ENCODE measurements at regions not wholly inside any gene's neighbourhood (a gene's known extent, or its start where the extent isn't known, plus 50 kb on each side); places are given as distances from the start of the nearest gene placed in this dataset.

DNA sequence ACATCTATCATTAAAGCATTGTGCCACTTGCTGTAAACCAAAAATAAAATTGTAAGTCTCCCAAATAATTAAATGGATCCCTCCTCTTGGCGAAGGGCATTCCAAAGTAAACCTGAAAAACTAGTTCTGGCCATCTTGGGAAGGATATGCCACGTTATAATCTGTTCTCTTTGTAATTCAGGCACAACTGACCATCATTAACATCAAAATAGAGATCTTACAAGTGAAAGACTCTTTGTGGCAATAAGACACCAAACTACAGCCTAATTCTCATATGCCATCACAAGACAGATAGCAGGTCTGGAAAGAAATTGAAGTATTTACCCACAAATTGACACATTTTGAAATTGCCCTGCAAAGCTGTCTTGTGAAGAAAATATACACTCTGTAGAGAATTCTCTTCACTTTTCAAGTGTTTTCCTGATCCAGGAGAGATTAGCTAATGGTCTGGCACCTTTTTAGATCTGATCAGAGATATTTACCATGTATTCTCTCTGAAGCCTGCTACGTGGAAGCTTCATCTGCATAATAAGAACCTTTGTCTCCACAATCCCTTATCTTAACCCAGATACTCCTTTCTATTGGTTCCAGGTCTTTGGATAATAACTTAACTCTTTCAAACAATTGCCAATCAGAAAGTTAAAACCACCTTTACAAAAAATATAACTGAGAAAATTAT is 630.4 kb upstream of the CCDC179 start:
- no peak overlapping the region for H3K4me3 ChIP-seq (ENCODE audit: low read length)
- H3K27me3 ChIP-seq (replicated peaks; ENCODE audit: control insufficient read depth, insufficient read depth, low read length) = no peaks in the 10 kb centered on the region
- no peaks in the 10 kb centered on the region for H3K36me3 ChIP-seq (ENCODE audit: control insufficient read depth, insufficient read depth, low read length, severe bottlenecking)
- no peak for DNase-seq (ENCODE audit: low read depth)
- peaks cover 11% of the 10 kb centered on the region for H3K9me3 ChIP-seq (ENCODE audit: control insufficient read depth, low read length)
- H3K9ac ChIP-seq (ENCODE audit: low read length) = no peak overlapping the region
- H3K4me1 ChIP-seq (ENCODE audit: control insufficient read depth, insufficient read depth, low read length) = no peaks in the 10 kb centered on the region

GRCh38 chr11:23494981-23495380 is 634.7 kb upstream of the CCDC179 start:
- Histone ChIP-seq H3K9me3 (ENCODE audit: control insufficient read depth, low read length) (peaks cover 3% of the 10 kb centered on the region), H3K27me3 (replicated peaks; ENCODE audit: control insufficient read depth, insufficient read depth, low read length) (no peaks in the 10 kb centered on the region), H3K4me1 (ENCODE audit: control insufficient read depth, insufficient read depth, low read length) (no peaks in the 10 kb centered on the region)

DNA sequence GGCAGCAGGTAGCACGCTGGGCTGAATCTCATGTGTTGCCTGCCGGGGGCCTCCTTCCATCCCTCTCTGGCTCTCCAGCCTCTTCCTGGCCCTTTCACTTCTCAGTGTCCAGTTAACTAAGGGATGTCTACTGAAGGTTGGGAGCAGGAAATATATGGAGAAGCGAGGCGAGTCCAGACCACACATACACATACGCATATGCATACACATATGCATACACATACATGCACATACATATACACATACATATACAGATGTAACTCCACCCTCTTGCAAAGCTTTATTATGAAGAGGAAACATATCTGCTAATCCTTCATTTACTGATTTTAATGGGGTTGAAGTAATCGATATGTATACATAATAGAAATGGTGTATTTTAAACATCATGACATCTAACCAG is 636.1 kb upstream of the CCDC179 start:
- H3K9me3 ChIP-seq (ENCODE audit: control insufficient read depth, low read length) = no peaks in the 10 kb centered on the region
- H3K4me1 ChIP-seq (ENCODE audit: control insufficient read depth, insufficient read depth, low read length) = no peaks in the 10 kb centered on the region
- no peak for DNase-seq (ENCODE audit: low read depth)
- no peak overlapping the region for H3K4me3 ChIP-seq (ENCODE audit: low read length)
- no peaks in the 10 kb centered on the region for H3K27me3 ChIP-seq (replicated peaks; ENCODE audit: control insufficient read depth, insufficient read depth, low read length)
- H3K36me3 ChIP-seq (ENCODE audit: control insufficient read depth, insufficient read depth, low read length, severe bottlenecking) = no peaks in the 10 kb centered on the region
- H3K9ac ChIP-seq (ENCODE audit: low read length) = no peak overlapping the region

More at GRCh38 chr11:23494981-23495380, 634.7 kb upstream of the CCDC179 start:
- Histone ChIP-seq H3K36me3 (ENCODE audit: control insufficient read depth, insufficient read depth, low read length, severe bottlenecking) (no peaks in the 10 kb centered on the region), H3K9ac (ENCODE audit: low read length) (no peak overlapping the region), H3K4me3 (ENCODE audit: low read length) (no peak overlapping the region)
- DNase-seq (ENCODE audit: low read depth) = no peak

DNA sequence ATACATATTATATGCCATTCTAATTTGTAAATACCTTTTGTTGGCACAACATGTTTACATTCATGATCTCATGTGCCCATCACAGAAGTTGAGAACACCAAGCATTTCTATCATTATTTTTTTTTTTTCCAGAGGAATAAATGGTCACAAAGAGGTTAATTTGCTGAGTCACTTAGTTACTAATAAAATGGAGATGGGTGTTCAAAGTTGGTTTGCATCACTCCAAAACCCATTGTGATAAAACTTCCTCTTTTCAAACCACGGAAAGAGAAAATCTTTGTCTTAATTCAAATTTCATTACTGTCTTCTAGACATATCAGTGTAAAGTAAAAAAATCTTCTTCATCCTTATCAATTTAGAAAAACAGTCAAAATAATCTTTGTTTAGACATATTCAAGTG is 636.8 kb upstream of the CCDC179 start:
- Histone ChIP-seq H3K4me1 (ENCODE audit: control insufficient read depth, insufficient read depth, low read length) (no peaks in the 10 kb centered on the region), H3K4me3 (ENCODE audit: low read length) (no peak overlapping the region), H3K27me3 (replicated peaks; ENCODE audit: control insufficient read depth, insufficient read depth, low read length) (no peaks in the 10 kb centered on the region), H3K9me3 (ENCODE audit: control insufficient read depth, low read length) (no peaks in the 10 kb centered on the region), H3K9ac (ENCODE audit: low read length) (no peak overlapping the region), H3K36me3 (ENCODE audit: control insufficient read depth, insufficient read depth, low read length, severe bottlenecking) (no peaks in the 10 kb centered on the region)
- no peak for DNase-seq (ENCODE audit: low read depth)

- Histone ChIP-seq H3K4me3 (ENCODE audit: low read length) (no peak overlapping the region), H3K27me3 (replicated peaks; ENCODE audit: control insufficient read depth, insufficient read depth, low read length) (peaks cover under 1% of the 10 kb centered on the region), H3K9ac (ENCODE audit: low read length) (no peak overlapping the region), H3K9me3 (ENCODE audit: control insufficient read depth, low read length) (no peaks in the 10 kb centered on the region), H3K4me1 (ENCODE audit: control insufficient read depth, insufficient read depth, low read length) (no peaks in the 10 kb centered on the region), H3K36me3 (ENCODE audit: control insufficient read depth, insufficient read depth, low read length, severe bottlenecking) (no peaks in the 10 kb centered on the region)
- DNase-seq (ENCODE audit: low read depth) = no peak
Observed at GRCh38 chr11:23502389-23502788, 642.1 kb upstream of the CCDC179 start.

DNA sequence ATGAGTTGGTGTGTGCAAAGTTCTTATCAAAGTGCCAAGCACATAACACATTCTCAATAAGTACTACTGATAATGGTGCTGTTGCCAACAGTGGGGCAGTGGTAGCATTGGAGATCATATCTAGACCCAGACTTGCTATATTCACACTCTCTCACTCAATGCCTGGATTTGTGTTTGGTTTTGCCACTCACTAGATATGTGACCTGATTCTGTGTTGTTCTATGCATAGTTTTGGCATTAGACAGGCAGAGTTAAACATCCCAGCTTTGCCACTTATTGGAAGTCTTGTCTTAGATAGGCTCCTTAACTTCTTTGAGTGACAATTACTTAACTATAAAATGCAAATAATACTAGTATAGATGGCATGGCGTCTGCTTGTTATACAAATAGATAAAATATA is 642.6 kb upstream of the CCDC179 start:
- DNase-seq (ENCODE audit: low read depth) = peak; percentile 37
- Histone ChIP-seq H3K9ac (ENCODE audit: low read length) (no peak overlapping the region), H3K9me3 (ENCODE audit: control insufficient read depth, low read length) (no peaks in the 10 kb centered on the region), H3K4me3 (ENCODE audit: low read length) (no peak overlapping the region), H3K36me3 (ENCODE audit: control insufficient read depth, insufficient read depth, low read length, severe bottlenecking) (no peaks in the 10 kb centered on the region), H3K27me3 (replicated peaks; ENCODE audit: control insufficient read depth, insufficient read depth, low read length) (peaks cover 5% of the 10 kb centered on the region), H3K4me1 (ENCODE audit: control insufficient read depth, insufficient read depth, low read length) (no peaks in the 10 kb centered on the region)

- Histone ChIP-seq H3K4me3 (ENCODE audit: low read length) (no peak overlapping the region), H3K9me3 (ENCODE audit: control insufficient read depth, low read length) (no peaks in the 10 kb centered on the region), H3K9ac (ENCODE audit: low read length) (no peak overlapping the region), H3K27me3 (replicated peaks; ENCODE audit: control insufficient read depth, insufficient read depth, low read length) (peaks cover 5% of the 10 kb centered on the region), H3K36me3 (ENCODE audit: control insufficient read depth, insufficient read depth, low read length, severe bottlenecking) (no peaks in the 10 kb centered on the region), H3K4me1 (ENCODE audit: control insufficient read depth, insufficient read depth, low read length) (no peaks in the 10 kb centered on the region)
- DNase-seq (ENCODE audit: low read depth) = peak; percentile 17
Observed at GRCh38 chr11:23509023-23509422, 648.7 kb upstream of the CCDC179 start.

GRCh38 chr11:23509821-23510220 is 649.5 kb upstream of the CCDC179 start:
- no peaks in the 10 kb centered on the region for H3K4me1 ChIP-seq (ENCODE audit: control insufficient read depth, insufficient read depth, low read length)
- H3K9me3 ChIP-seq (ENCODE audit: control insufficient read depth, low read length) = no peaks in the 10 kb centered on the region
- H3K4me3 ChIP-seq (ENCODE audit: low read length) = no peak overlapping the region
- H3K27me3 ChIP-seq (replicated peaks; ENCODE audit: control insufficient read depth, insufficient read depth, low read length) = peaks cover 5% of the 10 kb centered on the region
- DNase-seq (ENCODE audit: low read depth) = no peak
- no peak overlapping the region for H3K9ac ChIP-seq (ENCODE audit: low read length)
- no peaks in the 10 kb centered on the region for H3K36me3 ChIP-seq (ENCODE audit: control insufficient read depth, insufficient read depth, low read length, severe bottlenecking)

DNA sequence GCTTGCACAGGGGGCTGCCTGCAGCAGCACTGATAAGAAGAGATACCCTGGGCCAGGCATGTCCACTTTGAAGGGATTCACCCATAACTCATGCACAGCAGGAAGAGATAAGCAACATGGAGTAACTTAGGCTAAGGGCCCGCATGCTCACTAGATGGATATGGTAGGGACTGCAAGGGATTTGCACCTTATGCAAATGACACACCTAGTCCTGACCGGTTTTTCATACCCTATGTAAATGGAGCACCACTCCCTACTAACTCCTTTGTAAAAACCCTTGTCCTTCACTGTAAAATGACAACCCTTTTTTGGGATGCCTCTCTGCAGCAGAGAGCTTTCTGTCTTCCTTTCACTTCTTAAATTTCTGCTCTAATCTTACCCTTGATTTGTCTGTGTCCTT is 658.9 kb upstream of the CCDC179 start:
- Histone ChIP-seq H3K36me3 (ENCODE audit: control insufficient read depth, insufficient read depth, low read length, severe bottlenecking) (no peaks in the 10 kb centered on the region), H3K4me1 (ENCODE audit: control insufficient read depth, insufficient read depth, low read length) (no peaks in the 10 kb centered on the region), H3K9me3 (ENCODE audit: control insufficient read depth, low read length) (no peaks in the 10 kb centered on the region), H3K27me3 (replicated peaks; ENCODE audit: control insufficient read depth, insufficient read depth, low read length) (no peaks in the 10 kb centered on the region), H3K9ac (ENCODE audit: low read length) (no peak overlapping the region), H3K4me3 (ENCODE audit: low read length) (no peak overlapping the region)
- DNase-seq (ENCODE audit: low read depth) = no peak

DNA sequence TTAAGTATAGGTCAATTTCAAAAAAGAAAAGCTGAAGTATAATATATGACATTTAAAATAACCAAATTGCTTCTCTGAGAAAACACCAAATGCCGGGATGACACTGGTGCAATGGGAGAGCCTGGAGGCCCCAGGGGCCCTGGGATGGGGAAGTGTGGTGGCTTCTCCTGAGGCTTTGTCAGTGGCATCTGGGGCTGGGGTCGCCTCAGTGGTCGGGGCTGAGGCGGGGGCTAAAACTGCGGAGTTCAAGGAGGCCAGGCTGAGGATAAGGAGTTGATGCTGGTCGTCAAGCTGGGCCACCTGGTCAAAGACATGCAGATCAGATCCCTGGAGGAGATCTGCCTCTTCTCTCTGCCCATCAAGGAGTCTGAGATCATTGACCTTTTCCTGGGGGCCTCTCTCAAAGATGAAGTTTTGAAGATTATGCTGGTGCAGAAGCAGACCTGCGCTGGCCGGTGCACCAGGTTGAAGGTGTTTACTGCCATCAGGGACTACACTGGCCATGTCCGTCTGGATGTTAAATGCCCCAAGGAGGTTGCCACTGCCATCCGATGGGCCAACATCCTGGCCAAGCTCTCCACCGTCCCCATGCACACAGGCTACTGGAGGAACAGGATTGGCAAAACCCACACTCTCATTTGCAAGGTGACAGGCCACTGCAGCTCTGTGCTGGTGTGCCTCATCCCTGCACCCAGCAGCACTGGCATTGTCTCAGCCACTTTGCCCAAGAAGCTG is 660.1 kb upstream of the CCDC179 start:
- no peak for DNase-seq (ENCODE audit: low read depth)
- Histone ChIP-seq H3K4me1 (ENCODE audit: control insufficient read depth, insufficient read depth, low read length) (no peaks in the 10 kb centered on the region), H3K9me3 (ENCODE audit: control insufficient read depth, low read length) (no peaks in the 10 kb centered on the region), H3K27me3 (replicated peaks; ENCODE audit: control insufficient read depth, insufficient read depth, low read length) (no peaks in the 10 kb centered on the region), H3K36me3 (ENCODE audit: control insufficient read depth, insufficient read depth, low read length, severe bottlenecking) (no peaks in the 10 kb centered on the region), H3K9ac (ENCODE audit: low read length) (no peak overlapping the region), H3K4me3 (ENCODE audit: low read length) (no peak overlapping the region)

GRCh38 chr11:23536907-23537306 is 676.6 kb upstream of the CCDC179 start:
- H3K9me3 ChIP-seq (ENCODE audit: control insufficient read depth, low read length) = peaks cover 8% of the 10 kb centered on the region
- DNase-seq (ENCODE audit: low read depth) = no peak
- H3K27me3 ChIP-seq (replicated peaks; ENCODE audit: control insufficient read depth, insufficient read depth, low read length) = no peaks in the 10 kb centered on the region
- H3K36me3 ChIP-seq (ENCODE audit: control insufficient read depth, insufficient read depth, low read length, severe bottlenecking) = no peaks in the 10 kb centered on the region
- H3K4me3 ChIP-seq (ENCODE audit: low read length) = no peak overlapping the region
- no peak overlapping the region for H3K9ac ChIP-seq (ENCODE audit: low read length)
- H3K4me1 ChIP-seq (ENCODE audit: control insufficient read depth, insufficient read depth, low read length) = peaks cover 3% of the 10 kb centered on the region
